ENCODE measurements at regions not wholly inside any gene's neighbourhood (a gene's known extent, or its start where the extent isn't known, plus 50 kb on each side); places are given as distances from the start of the nearest gene placed in this dataset.
"Not testable (repeated sequence)": the region's sequence is repeated elsewhere in the genome, so short reads cannot be mapped to it uniquely, and the experiment has no call there.

DNA sequence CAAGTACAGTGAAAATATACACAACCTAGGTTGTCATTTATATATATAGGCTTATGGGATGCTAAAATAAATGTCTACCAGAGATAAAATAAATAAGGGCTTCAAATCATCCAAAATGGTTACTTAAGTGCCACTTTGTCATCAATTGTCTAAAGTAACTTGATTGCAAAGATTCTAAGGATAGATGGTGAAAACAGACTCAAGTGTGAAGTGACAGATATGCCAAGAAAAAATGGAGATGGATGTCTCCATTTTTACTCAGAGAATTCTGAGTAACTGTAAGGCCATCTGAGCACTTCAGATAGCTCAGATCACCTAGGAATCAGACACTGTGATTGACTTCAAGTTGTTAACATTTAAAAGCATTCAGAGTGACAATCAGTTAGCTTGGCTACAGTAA lies 824.3 kb downstream of the PRELID2 start:
- Histone ChIP-seq H3K36me3 (ENCODE audit: control insufficient read depth, insufficient read depth, low read length) (no peaks in the 10 kb centered on the region), H3K9me3 (ENCODE audit: control insufficient read depth, insufficient read depth, low read depth, low read length) (no peaks in the 10 kb centered on the region), H3K4me1 (ENCODE audit: control insufficient read depth, insufficient read depth, low read length) (no peaks in the 10 kb centered on the region), H3K4me3 (ENCODE audit: low read depth in 2 of 2, low read length in 2 of 2) (no peak overlapping the region), H3K27me3 (ENCODE audit: control insufficient read depth, insufficient read depth, low read length) (no peaks in the 10 kb centered on the region), H3K27ac (ENCODE audit: low read length) (no peak overlapping the region)
- DNase-seq (ENCODE audit: low read depth, low spot score): no peak
- CTCF ChIA-PET: no interaction called here
- no TSS peak for BruUV-seq (replicated peaks)
- in situ Hi-C loops (cut with HindIII; ENCODE audit: low pct_unique_long_range_greater_than_20kb, low sequenced_read_pairs): no loop called here
- TF ChIP-seq TCF7L2 (IDR thresholded peaks at IDR 0.05; ENCODE audit: low read depth, low read length) (no peak), POLR2AphosphoS5 (IDR thresholded peaks at IDR 0.05; ENCODE audit: low read depth, low read length) (no peak), SIN3A (IDR thresholded peaks at IDR 0.05; ENCODE audit: borderline replicate concordance, insufficient read depth, low read depth, low read length) (no peak)
- TF ChIP-seq, protein P1, sequence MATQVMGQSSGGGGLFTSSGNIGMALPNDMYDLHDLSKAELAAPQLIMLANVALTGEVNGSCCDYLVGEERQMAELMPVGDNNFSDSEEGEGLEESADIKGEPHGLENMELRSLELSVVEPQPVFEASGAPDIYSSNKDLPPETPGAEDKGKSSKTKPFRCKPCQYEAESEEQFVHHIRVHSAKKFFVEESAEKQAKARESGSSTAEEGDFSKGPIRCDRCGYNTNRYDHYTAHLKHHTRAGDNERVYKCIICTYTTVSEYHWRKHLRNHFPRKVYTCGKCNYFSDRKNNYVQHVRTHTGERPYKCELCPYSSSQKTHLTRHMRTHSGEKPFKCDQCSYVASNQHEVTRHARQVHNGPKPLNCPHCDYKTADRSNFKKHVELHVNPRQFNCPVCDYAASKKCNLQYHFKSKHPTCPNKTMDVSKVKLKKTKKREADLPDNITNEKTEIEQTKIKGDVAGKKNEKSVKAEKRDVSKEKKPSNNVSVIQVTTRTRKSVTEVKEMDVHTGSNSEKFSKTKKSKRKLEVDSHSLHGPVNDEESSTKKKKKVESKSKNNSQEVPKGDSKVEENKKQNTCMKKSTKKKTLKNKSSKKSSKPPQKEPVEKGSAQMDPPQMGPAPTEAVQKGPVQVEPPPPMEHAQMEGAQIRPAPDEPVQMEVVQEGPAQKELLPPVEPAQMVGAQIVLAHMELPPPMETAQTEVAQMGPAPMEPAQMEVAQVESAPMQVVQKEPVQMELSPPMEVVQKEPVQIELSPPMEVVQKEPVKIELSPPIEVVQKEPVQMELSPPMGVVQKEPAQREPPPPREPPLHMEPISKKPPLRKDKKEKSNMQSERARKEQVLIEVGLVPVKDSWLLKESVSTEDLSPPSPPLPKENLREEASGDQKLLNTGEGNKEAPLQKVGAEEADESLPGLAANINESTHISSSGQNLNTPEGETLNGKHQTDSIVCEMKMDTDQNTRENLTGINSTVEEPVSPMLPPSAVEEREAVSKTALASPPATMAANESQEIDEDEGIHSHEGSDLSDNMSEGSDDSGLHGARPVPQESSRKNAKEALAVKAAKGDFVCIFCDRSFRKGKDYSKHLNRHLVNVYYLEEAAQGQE (IDR thresholded peaks at IDR 0.05; ENCODE audit: insufficient read depth in 1 of 2, low read depth in 2 of 2, low read length in 1 of 2): no peak
- TF ChIP-seq, protein P2, sequence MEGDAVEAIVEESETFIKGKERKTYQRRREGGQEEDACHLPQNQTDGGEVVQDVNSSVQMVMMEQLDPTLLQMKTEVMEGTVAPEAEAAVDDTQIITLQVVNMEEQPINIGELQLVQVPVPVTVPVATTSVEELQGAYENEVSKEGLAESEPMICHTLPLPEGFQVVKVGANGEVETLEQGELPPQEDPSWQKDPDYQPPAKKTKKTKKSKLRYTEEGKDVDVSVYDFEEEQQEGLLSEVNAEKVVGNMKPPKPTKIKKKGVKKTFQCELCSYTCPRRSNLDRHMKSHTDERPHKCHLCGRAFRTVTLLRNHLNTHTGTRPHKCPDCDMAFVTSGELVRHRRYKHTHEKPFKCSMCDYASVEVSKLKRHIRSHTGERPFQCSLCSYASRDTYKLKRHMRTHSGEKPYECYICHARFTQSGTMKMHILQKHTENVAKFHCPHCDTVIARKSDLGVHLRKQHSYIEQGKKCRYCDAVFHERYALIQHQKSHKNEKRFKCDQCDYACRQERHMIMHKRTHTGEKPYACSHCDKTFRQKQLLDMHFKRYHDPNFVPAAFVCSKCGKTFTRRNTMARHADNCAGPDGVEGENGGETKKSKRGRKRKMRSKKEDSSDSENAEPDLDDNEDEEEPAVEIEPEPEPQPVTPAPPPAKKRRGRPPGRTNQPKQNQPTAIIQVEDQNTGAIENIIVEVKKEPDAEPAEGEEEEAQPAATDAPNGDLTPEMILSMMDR (IDR thresholded peaks at IDR 0.05): no peak
- no peak for ATAC-seq
- POLR2A ChIA-PET: no interaction called here
- intact Hi-C loops (cut with micrococcal nuclease; ENCODE audit: unreplicated experiment): no loop called here

DNA sequence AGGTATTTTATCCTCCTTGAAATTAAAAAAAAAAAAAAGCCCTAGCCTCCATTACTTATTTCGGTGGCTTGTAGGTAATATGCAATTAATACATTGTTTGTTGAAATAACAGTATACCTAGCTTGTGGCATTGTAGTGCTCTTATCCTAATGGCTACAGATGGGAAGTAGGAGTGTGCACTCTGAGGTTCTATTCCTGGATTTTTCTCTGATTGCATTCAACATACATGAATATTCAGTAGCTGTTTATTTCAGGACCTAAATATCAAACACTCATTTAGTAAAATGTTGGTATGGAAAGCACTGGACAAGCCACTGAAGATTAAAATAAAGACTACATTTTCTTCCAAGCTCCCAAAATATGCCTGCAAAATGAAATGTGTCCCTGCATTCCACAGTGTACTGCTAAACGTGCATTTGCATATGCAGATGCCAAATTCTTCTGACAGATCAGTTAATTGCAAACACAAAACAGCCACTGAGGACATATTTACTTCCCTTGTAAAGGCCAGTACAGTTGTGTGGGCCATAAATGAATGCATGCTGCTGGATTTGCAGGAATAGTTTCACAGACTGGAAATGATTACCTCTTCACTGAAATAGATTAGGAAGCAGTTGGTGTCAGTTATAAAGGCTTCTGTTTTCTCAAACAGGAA lies 826.1 kb downstream of the PRELID2 start:
- H3K9me3 ChIP-seq (ENCODE audit: control insufficient read depth, insufficient read depth, low read depth, low read length): no peaks in the 10 kb centered on the region
- no peak overlapping the region for H3K4me3 ChIP-seq (ENCODE audit: low read depth in 2 of 2, low read length in 2 of 2)
- no peaks in the 10 kb centered on the region for H3K36me3 ChIP-seq (ENCODE audit: control insufficient read depth, insufficient read depth, low read length)
- ATAC-seq (no peak), DNase-seq (ENCODE audit: low read depth, low spot score) (no peak)
- intact Hi-C loops (cut with micrococcal nuclease; ENCODE audit: unreplicated experiment): no loop called here
- ChIA-PET POLR2A (no interaction called here), CTCF (no interaction called here)
- H3K4me1 ChIP-seq (ENCODE audit: control insufficient read depth, insufficient read depth, low read length): no peaks in the 10 kb centered on the region
- no peaks in the 10 kb centered on the region for H3K27me3 ChIP-seq (ENCODE audit: control insufficient read depth, insufficient read depth, low read length)
- TF ChIP-seq, protein P2 (IDR thresholded peaks at IDR 0.05): no peak
- no peak for TF ChIP-seq POLR2AphosphoS5 (IDR thresholded peaks at IDR 0.05; ENCODE audit: low read depth, low read length)
- no peak for TF ChIP-seq SIN3A (IDR thresholded peaks at IDR 0.05; ENCODE audit: borderline replicate concordance, insufficient read depth, low read depth, low read length)
- in situ Hi-C loops (cut with HindIII; ENCODE audit: low pct_unique_long_range_greater_than_20kb, low sequenced_read_pairs): no loop called here
- no TSS peak for BruUV-seq (replicated peaks)
- H3K27ac ChIP-seq (ENCODE audit: low read length): no peak overlapping the region

DNA sequence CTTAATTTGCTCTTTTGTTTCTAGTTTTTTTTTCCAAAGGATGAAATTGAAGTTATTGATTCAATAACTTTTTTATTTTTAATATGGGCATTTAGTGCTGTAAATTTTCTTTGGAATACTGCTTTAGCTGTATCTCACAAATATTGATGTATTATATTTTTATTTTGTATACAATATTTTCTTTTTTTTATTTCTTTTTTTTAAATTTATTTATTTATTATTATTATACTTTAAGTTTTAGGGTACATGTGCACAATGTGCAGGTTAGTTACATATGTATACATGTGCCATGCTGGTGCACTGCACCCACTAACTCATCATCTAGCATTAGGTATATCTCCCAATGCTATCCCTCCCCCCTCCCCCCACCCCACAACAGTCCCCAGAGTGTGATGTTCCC lies 823.7 kb downstream of the KCTD16 start:
- H3K36me3 ChIP-seq (ENCODE audit: control insufficient read depth, insufficient read depth, low read length); POLR2A ChIA-PET; intact Hi-C loops (cut with micrococcal nuclease; ENCODE audit: unreplicated experiment); BruUV-seq (replicated peaks); in situ Hi-C loops (cut with HindIII; ENCODE audit: low pct_unique_long_range_greater_than_20kb, low sequenced_read_pairs); H3K9me3 ChIP-seq (ENCODE audit: control insufficient read depth, insufficient read depth, low read depth, low read length); DNase-seq (ENCODE audit: low read depth, low spot score); H3K4me1 ChIP-seq (ENCODE audit: control insufficient read depth, insufficient read depth, low read length); H3K27me3 ChIP-seq (ENCODE audit: control insufficient read depth, insufficient read depth, low read length); H3K4me3 ChIP-seq (ENCODE audit: low read depth in 2 of 2, low read length in 2 of 2); H3K27ac ChIP-seq (ENCODE audit: low read length); CTCF ChIA-PET; ATAC-seq: not testable (repeated sequence)
